GM12892 (cell line): ENCODE measurements at regions not wholly inside any gene's neighbourhood (a gene's known extent, or its start where the extent isn't known, plus 50 kb on each side); places are given as distances from the start of the nearest gene placed in this dataset.

ENCODE experiments used
- POLR2A ChIP-seq: IDR thresholded peaks from 2 replicates; pipeline ENCODE4 v1.6.1; 2011; ENCODE audit warnings: low read depth, low read length, control low read depth
- POLR2AphosphoS5 ChIP-seq: IDR thresholded peaks from 2 replicates; pipeline ENCODE4 v1.6.1; 2011; ENCODE audit warnings: low read depth, low read length, control low read depth
- TAF1 ChIP-seq: IDR thresholded peaks from 2 replicates; pipeline ENCODE4 v1.6.1; 2011; ENCODE audit warnings: low read depth, mild to moderate bottlenecking, control low read depth, low read length, borderline replicate concordance

DNA sequence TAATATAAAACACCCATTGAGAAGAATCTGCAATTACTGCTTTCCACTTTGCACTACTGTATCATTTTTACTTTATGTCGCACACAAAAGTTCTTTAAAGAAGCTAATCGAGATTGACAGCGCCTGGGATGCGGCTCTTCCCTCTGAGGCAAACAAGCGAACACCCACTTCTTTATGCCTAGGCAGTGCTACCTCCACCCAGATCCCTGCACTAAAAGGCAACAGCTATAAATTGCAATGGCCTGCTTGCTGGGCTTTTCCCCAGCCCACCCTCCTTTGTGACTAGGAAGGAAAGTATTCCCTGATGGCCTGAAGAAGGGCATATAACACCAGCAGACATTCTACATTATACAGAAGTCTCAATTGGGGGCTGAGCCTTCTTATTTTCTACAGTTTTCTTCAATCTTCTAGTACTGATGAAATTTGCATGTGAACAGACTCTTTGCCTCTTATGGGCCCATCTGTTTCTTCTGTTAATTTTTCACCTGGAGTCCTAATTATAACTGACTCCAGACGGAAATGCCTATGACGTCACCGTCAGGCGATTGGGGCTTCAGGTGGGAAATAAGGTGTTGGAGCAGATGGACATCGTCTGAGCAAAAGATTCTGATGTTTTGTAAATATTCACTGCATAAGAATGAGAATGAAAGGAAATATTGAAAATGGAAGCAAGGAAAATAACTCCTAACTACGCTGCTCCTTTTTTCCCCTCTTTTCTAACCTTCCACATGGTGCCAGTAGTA lies 138.9 kb upstream of the DCC start:
- TF ChIP-seq POLR2AphosphoS5 (no peak), TAF1 (no peak), POLR2A (no peak)
